Suprapubic skin (tissue), 4 donors: ENCODE measurements at regions not wholly inside any gene's neighbourhood (a gene's known extent, or its start where the extent isn't known, plus 50 kb on each side); places are given as distances from the start of the nearest gene placed in this dataset.

Experiments
- CTCF ChIP-seq, 2 donors: fragments of 200-600 bp in 1 of 2; fragments of 450-650 bp in 1 of 2; sonication (generic) in 1 of 2; IDR thresholded peaks; one replicate each; pipeline ENCODE4 v1.5.1; 2016 to 2019; ENCODE audit warnings: antibody characterized with exemption in 2 of 2, mild to moderate bottlenecking in 1 of 2, moderate library complexity in 1 of 2
- POLR2A ChIP-seq, 2 donors: fragments of 450-650 bp; IDR thresholded peaks; one replicate each; pipeline ENCODE4 v1.6.1; 2017; ENCODE audit warnings: antibody characterized with exemption in 2 of 2, mild to moderate bottlenecking in 2 of 2, moderate library complexity in 2 of 2
- POLR2AphosphoS5 ChIP-seq, 3 donors: sonication (generic); formaldehyde crosslinking; IDR thresholded peaks; one replicate each; pipeline ENCODE4 v1.6.1; 2017; ENCODE audit warnings: antibody characterized with exemption in 3 of 3

- TF ChIP-seq CTCF (IDR thresholded peaks at IDR 0.05) (no peak), POLR2A (IDR thresholded peaks at IDR 0.05) (no peak), POLR2AphosphoS5 (IDR thresholded peaks at IDR 0.05) (no peak)
Observed at GRCh38 chr10:33529234-33529633, 194.8 kb upstream of the NRP1 start.
